ENCODE measurements at regions not wholly inside any gene's neighbourhood (a gene's known extent, or its start where the extent isn't known, plus 50 kb on each side); places are given as distances from the start of the nearest gene placed in this dataset.
A peak's percentile ranks its signal among the peaks of the same experiment; 100 is the strongest.

GRCh38 chr5:115419846-115420585 is 123.6 kb upstream of the CCDC112 start:
- POLR2A ChIA-PET: interaction anchor here (0.6 to 1.8 kb wide), 11 partner anchors 8 to 131 kb away, joined by 3 to 15 read pairs (median 4); partner anchors contain the start of gene FEM1C
- Mint-ChIP-seq H3K9me3 (ENCODE audit: unreplicated experiment) (peaks cover 6% of the 10 kb centered on the region), H3K4me1 (ENCODE audit: insufficient read depth, unreplicated experiment) (peaks cover 52% of the 10 kb centered on the region), H3K27ac (ENCODE audit: low read depth, unreplicated experiment) (peak overlapping the region; percentile 91), H3K4me3 (ENCODE audit: unreplicated experiment) (no peak overlapping the region), H3K36me3 (ENCODE audit: insufficient read depth, unreplicated experiment) (peaks cover 6% of the 10 kb centered on the region), H3K27me3 (ENCODE audit: insufficient read depth, unreplicated experiment) (no peaks in the 10 kb centered on the region)
- intact Hi-C loops (cut with micrococcal nuclease): no loop called here
- no peak for TF ChIP-seq CTCF (IDR thresholded peaks at IDR 0.05; ENCODE audit: unreplicated experiment)
- no TSS peak for BruUV-seq (replicated peaks)
- CTCF ChIA-PET: interaction anchor here (0.6 to 1.3 kb wide), 5 partner anchors 43 to 424 kb away, joined by 3 to 5 read pairs (median 4); no protein-coding TSS in a partner anchor
- peak; percentile 96 for DNase-seq (ENCODE audit: unreplicated experiment)

GRCh38 chr5:115418788-115419187 is 122.3 kb upstream of the CCDC112 start:
- ChIA-PET POLR2A (interaction anchor here (0.6 to 1.8 kb wide), 5 partner anchors 11 to 125 kb away, joined by 3 to 15 read pairs (median 4); partner anchors contain the start of gene FEM1C), CTCF (interaction anchor here (0.8 kb wide), 1 partner anchor 13 kb away, joined by 3 read pairs; no protein-coding TSS in a partner anchor)
- peaks cover 6% of the 10 kb centered on the region for H3K9me3 Mint-ChIP-seq (ENCODE audit: unreplicated experiment)
- peak; percentile 45 for DNase-seq (ENCODE audit: unreplicated experiment)
- H3K27me3 Mint-ChIP-seq (ENCODE audit: insufficient read depth, unreplicated experiment): no peaks in the 10 kb centered on the region
- intact Hi-C loops (cut with micrococcal nuclease): no loop called here
- peak overlapping the region; percentile 91 for H3K27ac Mint-ChIP-seq (ENCODE audit: low read depth, unreplicated experiment)
- H3K36me3 Mint-ChIP-seq (ENCODE audit: insufficient read depth, unreplicated experiment): peaks cover 6% of the 10 kb centered on the region
- TF ChIP-seq CTCF (IDR thresholded peaks at IDR 0.05; ENCODE audit: unreplicated experiment): no peak
- peaks cover 64% of the 10 kb centered on the region for H3K4me1 Mint-ChIP-seq (ENCODE audit: insufficient read depth, unreplicated experiment)
- BruUV-seq (replicated peaks): no TSS peak
- peak overlapping the region; percentile 45 for H3K4me3 Mint-ChIP-seq (ENCODE audit: unreplicated experiment)

- peaks cover 50% of the 10 kb centered on the region for H3K4me1 Mint-ChIP-seq (ENCODE audit: insufficient read depth, unreplicated experiment)
- intact Hi-C loops (cut with micrococcal nuclease): no loop called here
- H3K27ac Mint-ChIP-seq (ENCODE audit: low read depth, unreplicated experiment): no peak overlapping the region
- ChIA-PET POLR2A (interaction anchor here (0.8 to 2.2 kb wide), 6 partner anchors 34 to 127 kb away, joined by 3 to 6 read pairs (median 4); no protein-coding TSS in a partner anchor), CTCF (no interaction called here)
- no peak overlapping the region for H3K4me3 Mint-ChIP-seq (ENCODE audit: unreplicated experiment)
- H3K27me3 Mint-ChIP-seq (ENCODE audit: insufficient read depth, unreplicated experiment): no peaks in the 10 kb centered on the region
- no peak for DNase-seq (ENCODE audit: unreplicated experiment)
- H3K36me3 Mint-ChIP-seq (ENCODE audit: insufficient read depth, unreplicated experiment): peaks cover 6% of the 10 kb centered on the region
- peaks cover 6% of the 10 kb centered on the region for H3K9me3 Mint-ChIP-seq (ENCODE audit: unreplicated experiment)
- BruUV-seq (replicated peaks): no TSS peak
- no peak for TF ChIP-seq CTCF (IDR thresholded peaks at IDR 0.05; ENCODE audit: unreplicated experiment)
Observed at GRCh38 chr5:115417076-115417475, 120.6 kb upstream of the CCDC112 start.

GRCh38 chr5:115415143-115415491 is 118.7 kb upstream of the CCDC112 start:
- Mint-ChIP-seq H3K27ac (ENCODE audit: low read depth, unreplicated experiment) (peak overlapping the region; percentile 92), H3K27me3 (ENCODE audit: insufficient read depth, unreplicated experiment) (no peaks in the 10 kb centered on the region), H3K4me3 (ENCODE audit: unreplicated experiment) (no peak overlapping the region), H3K36me3 (ENCODE audit: insufficient read depth, unreplicated experiment) (peaks cover 6% of the 10 kb centered on the region), H3K9me3 (ENCODE audit: unreplicated experiment) (peaks cover 6% of the 10 kb centered on the region), H3K4me1 (ENCODE audit: insufficient read depth, unreplicated experiment) (peaks cover 43% of the 10 kb centered on the region)
- no peak for TF ChIP-seq CTCF (IDR thresholded peaks at IDR 0.05; ENCODE audit: unreplicated experiment)
- intact Hi-C loops (cut with micrococcal nuclease): loop anchor here (1.0 to 2.0 kb wide), 2 partner anchors 46 to 129 kb away; partner anchors contain the start of gene FEM1C
- DNase-seq (ENCODE audit: unreplicated experiment): peak; percentile 88
- ChIA-PET POLR2A (interaction anchor here (0.7 to 2.2 kb wide), 5 partner anchors 33 to 129 kb away, joined by 3 to 13 read pairs (median 3); partner anchors contain the start of gene FEM1C), CTCF (interaction anchor here (0.6 to 1.9 kb wide), 9 partner anchors 10 to 159 kb away, joined by 3 to 7 read pairs (median 4); no protein-coding TSS in a partner anchor)
- BruUV-seq (replicated peaks): no TSS peak
